Cardiac fibroblast (primary cell): ENCODE measurements at regions not wholly inside any gene's neighbourhood (a gene's known extent, or its start where the extent isn't known, plus 50 kb on each side); places are given as distances from the start of the nearest gene placed in this dataset.

ENCODE experiments used
- DNase-seq, 2 donors: peaks; one replicate each; pipeline versions ENCODE4 v3.0.0 to v3.0.0-alpha.2; 2010; ENCODE audit warnings: low read depth in 2 of 2
- H3K4me3 ChIP-seq, 2 donors: replicated peaks in 1 of 2; 1 replicate in 1 of 2; 2 replicates in 1 of 2; pipeline ENCODE4 v1.5.1; 2011; ENCODE audit warnings: low read depth in 2 of 2, low read length in 2 of 2, mild to moderate bottlenecking in 2 of 2, moderate library complexity in 1 of 2
- TF ChIP-seq, protein P1 (sequence below): IDR thresholded peaks from one replicate; pipeline ENCODE4 v1.5.1; 2011; ENCODE audit warnings: low read depth, mild to moderate bottlenecking, low read length, inconsistent platforms

DNA sequence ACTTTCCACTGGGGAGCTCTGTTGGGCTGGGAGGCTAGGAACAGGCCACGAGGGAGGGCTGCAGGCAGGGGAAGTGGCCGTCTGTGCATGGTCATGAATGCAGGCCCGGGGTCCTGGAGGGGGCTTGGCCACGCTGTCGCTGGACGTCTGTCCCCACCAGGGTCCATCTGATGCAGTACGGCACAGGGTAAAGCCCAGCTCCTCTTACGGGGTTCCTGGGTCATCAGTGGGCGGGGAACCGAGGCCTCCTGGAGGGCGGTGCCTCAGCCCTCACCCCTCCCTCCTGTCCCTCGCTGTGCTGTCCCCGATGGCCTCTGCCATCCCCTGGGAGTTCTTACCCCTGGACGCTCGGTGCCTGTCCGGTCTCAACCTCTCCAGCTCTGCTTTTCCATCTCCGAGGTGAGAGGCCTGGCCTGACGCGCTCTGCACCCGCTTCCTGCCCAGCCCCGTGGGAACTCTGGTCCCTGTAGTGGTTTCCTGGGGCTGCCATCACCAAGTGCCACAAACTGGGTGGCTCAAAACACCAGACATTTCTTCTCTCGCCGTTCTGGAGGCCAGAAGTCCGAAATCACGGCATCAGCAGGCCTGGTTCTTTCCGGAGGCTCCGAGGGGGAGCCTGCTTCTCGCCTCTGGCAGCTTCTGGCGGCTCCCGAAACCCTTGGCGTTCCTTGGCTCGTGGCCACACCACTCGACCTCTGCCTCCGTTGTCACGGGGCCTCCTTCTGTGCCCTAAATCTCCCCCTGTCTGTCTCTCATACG lies 182.8 kb downstream of the SEC14L1 start:
- TF ChIP-seq, protein P1, sequence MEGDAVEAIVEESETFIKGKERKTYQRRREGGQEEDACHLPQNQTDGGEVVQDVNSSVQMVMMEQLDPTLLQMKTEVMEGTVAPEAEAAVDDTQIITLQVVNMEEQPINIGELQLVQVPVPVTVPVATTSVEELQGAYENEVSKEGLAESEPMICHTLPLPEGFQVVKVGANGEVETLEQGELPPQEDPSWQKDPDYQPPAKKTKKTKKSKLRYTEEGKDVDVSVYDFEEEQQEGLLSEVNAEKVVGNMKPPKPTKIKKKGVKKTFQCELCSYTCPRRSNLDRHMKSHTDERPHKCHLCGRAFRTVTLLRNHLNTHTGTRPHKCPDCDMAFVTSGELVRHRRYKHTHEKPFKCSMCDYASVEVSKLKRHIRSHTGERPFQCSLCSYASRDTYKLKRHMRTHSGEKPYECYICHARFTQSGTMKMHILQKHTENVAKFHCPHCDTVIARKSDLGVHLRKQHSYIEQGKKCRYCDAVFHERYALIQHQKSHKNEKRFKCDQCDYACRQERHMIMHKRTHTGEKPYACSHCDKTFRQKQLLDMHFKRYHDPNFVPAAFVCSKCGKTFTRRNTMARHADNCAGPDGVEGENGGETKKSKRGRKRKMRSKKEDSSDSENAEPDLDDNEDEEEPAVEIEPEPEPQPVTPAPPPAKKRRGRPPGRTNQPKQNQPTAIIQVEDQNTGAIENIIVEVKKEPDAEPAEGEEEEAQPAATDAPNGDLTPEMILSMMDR, result no peak
- DNase-seq, result peak; percentile 74 to 92
- H3K4me3 ChIP-seq, result peak overlapping the region; percentile 31 to 63

DNA sequence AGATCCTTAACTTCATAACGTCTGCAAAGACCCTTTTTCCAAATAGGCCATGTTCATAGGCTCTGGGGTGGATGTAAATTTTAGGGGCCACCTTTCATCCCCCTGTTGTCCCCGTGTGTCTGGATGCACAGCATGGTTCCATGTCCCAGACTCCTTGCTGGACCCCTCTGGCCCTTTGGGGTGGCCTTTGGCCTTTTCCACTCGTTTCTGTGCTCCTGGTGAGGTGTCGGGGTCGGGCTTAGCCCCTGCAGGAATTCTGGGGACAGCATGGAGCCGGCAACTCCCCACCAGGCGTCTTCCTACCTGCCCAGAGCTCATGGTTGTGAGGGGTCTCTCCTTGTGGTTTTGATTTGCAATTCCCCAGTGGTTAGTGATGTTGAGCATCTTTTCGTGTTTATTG lies 183.5 kb downstream of the SEC14L1 start:
- TF ChIP-seq, protein P1, result no peak
- no peak for DNase-seq
- H3K4me3 ChIP-seq, result peak overlapping the region; percentile 31 to 63

DNA sequence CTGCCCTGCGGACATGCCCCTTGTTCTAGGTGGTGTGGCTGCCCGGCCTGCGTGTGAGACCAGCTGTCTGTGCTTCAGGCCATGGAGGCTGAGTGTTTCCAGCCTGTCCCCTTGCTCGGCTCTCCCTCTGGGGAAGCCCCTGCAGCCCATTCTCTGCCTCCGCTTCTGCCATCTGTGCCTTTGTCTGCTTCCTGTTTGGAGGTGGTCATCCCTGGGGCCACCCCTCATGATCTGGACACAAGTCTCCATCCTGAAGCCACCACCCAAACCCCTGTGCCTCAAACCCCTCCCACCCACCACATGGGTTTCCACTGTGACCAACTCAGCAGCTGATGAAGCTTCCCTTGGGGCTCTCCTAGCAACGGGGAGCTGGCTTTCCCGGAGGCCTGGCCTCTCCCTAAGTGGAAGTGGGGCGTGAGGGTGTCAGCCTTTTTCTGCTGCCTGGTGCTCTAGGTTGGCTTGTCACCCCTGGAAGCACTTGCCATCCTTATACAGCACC lies 184.9 kb downstream of the SEC14L1 start:
- peak; percentile 56 to 68 for DNase-seq
- TF ChIP-seq, protein P1, result no peak
- H3K4me3 ChIP-seq, result peak overlapping the region in 1 of 2 donors; percentile 27

DNA sequence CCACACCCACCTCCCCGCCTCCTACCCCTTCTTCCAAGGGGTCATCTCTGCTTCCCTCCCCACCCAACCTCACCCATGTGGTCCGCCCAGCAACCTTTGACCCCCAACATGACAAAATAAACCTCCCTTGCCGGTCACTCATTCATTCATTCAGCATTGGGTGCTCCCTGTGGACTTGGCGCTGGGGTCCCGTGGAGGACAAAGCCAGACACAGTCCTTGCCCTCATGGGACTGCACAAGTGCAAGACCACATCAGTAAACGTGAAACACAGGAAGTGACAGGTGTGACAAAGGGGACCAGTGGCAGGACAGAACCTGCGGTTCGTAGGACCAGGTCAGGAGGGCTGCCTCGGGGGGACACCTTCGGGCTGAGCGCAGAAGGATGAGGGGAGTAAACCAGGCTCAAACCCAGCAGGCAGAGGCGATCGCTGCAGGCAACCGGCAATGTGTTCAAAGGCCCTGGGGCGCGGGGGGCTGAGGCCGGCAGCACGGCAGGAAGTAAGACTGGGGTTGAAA lies 185.4 kb downstream of the SEC14L1 start:
- TF ChIP-seq, protein P1, result no peak
- no peak overlapping the region for H3K4me3 ChIP-seq
- no peak for DNase-seq

DNA sequence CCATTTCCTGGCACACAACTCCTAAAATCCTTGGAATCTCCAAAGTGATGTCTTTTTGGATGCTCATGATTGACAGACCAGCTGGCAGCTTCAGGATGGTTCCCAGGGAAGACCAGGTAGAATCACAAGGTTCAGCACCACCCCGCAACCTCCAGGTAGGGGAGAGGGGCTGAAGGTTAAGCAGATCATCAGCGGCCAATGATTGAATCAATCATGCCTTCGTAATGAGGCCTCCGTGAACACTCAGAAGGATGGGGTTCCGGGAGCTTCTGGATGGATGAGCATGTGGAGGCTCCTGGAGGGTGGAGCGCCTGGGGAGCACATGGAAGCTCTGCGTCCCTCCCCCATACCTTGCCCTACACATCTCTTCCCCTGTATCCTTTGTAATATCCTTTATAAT lies 185.9 kb downstream of the SEC14L1 start:
- no peak overlapping the region for H3K4me3 ChIP-seq
- TF ChIP-seq, protein P1, result no peak
- no peak for DNase-seq

DNA sequence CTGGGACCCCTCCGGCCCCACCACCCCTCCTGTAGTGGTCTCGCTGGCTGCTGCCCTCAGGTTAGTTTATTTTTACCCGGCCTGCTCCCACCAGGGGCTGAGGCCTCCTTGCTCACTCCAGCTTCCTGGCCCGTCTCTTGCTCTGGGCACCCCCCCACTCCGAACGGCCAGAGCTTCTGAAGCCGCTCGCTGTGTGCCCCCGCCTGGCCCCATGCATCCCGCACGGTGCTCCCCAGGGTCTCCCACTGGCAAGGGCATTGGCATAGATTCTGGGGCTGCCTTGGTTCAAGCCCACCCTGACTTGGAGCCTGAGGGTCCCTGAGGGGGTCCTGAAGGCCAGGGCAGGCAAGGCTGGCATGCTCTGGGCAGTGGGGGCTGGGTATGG lies 186.4 kb downstream of the SEC14L1 start:
- TF ChIP-seq, protein P1, result no peak
- no peak overlapping the region for H3K4me3 ChIP-seq
- DNase-seq, result no peak
